NCI-H69 (cell line): ENCODE measurements at regions not wholly inside any gene's neighbourhood (a gene's known extent, or its start where the extent isn't known, plus 50 kb on each side); places are given as distances from the start of the nearest gene placed in this dataset.
A peak's percentile ranks its signal among the peaks of the same experiment; 100 is the strongest.

Experiments
- DNase-seq: peaks from one replicate; lab custom pipeline; 2025; lab: John Stamatoyannopoulos, UW

DNA sequence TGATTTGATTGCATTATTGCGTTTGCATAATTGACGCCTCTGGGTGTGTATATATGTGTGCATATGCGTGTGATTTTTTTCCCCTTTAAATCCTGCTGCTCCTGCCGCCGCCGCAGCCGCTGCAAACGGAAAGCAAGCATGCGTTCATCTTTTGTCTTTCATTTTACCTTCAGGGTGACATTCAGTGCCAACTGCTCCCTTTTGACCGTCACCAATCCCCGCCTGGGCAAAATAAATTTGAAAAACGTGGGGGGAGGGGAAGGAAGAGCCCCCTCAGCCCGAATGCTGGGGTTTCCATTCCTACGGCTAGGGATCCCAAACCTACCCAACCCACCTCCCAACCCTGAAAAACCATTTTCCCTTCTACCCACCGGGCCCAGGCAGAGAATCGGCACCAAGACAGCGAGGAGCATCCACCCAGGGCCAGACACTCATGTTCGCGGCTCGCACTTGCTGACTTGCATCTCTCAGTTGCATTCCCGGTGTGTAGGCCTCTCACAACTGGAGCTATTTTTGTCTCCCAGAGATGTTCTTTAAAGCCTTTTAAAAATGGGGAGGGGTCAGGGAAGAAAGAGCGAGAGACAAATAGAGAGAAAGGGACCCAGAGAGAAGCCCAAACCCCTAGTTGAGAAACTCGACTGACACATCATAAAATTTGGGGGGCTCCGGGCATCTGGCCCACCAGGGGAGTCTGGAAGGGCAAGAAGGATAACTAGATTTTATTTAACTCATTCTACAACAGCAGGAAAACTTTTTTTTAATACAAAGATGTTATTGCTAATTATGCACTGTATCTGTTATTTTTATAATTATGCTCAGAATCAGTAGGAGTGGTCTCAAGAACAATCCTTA is 367.1 kb upstream of the ESRRG start:
- DNase-seq: peak; percentile 82

GRCh38 chr1:217089361-217090014 is 366.3 kb upstream of the ESRRG start:
- peak; percentile 88 for DNase-seq

DNA sequence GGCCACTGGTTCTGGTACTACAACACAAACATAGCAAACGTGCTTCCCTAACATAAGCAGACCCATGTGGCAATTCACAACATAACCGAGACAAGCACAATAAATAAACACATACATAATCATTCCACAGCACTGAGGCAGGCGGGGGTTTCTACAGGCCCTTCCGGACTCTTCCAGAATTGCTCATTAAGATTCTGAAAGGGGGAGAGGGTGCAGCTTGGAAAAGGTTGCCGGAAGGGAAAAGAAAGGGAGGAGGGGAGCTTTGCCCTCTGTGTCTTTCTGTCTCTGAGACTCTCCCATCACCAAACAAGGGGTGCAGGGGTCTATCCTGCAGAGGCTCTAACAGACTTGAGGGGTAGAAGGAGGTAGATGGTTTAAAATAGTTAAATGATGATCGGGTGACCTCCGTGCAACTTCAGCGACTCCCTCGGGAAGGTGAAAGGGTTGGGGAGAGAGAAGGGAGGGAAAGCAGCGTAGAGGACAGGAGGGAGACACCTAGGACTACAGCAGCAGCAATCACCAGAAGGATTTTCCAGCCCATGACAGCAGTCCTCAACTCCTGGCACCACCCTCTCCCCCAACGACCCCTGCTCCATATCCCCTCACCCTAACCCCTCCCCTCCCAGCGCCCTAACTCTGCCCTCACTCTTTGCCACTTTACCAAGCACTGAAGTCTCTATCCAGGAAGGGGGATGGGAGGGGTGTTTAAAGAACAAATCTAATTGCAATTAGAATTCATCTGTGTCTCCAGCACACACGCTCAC is 365.5 kb upstream of the ESRRG start:
- peak; percentile 75 for DNase-seq

GRCh38 chr1:217088011-217088410 is 364.8 kb upstream of the ESRRG start:
- no peak for DNase-seq

DNA sequence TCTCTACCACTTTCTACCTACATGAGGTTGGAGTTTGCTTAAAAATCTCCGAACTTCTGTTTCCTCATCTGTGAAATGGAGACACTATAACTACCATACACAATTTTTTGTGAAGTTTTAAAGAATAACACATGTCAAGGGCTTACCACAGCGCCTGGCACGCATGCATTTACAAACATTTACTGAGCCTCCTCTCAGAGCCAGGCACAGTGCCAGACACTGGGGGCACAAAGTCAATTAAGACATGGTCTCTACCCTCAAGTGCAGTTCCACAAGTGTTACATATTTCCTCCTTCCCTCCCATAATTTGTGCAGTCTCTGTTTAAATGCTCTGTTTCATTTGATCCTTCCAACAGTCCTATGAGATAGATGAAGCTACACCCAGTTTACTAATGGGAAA is 356.4 kb upstream of the ESRRG start:
- peak; percentile 63 for DNase-seq

GRCh38 chr1:217078959-217079358 is 355.7 kb upstream of the ESRRG start:
- peak; percentile 43 for DNase-seq

DNA sequence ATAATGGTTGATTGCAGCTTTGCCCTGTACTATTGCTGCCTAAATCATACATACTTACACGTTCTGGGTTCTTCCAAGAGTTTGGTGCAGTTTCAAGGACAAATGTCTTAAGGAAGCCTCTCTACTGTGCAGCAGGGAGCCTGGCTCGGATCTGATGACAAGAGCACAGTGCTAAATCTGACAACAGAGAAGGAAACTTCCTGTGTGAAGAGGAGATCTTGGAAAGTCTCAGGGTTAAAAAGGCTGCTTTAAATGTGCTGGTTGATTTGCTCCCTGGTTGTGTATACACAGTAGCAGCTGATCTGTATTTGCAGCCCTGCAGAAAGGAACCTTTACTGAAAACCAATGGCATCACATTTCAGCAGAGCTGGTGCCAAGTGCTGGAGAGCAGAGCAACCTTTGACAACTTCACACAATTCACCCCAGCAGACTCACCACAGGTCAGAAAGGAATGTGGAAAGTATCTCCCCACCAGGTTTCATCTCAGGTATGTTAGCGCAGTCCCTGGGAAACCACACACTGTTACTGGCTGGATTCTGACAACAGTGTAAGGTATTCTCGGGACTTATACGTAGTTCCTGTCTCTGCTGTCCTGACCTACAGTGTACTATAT is 355.0 kb upstream of the ESRRG start:
- peak; percentile 83 for DNase-seq

- no peak for DNase-seq
These were observed 354.2 kb upstream of the ESRRG start for GRCh38 chr1:217077426-217077825.

- DNase-seq: peak; percentile 35
These were observed 353.7 kb upstream of the ESRRG start for GRCh38 chr1:217076902-217077301.

DNA sequence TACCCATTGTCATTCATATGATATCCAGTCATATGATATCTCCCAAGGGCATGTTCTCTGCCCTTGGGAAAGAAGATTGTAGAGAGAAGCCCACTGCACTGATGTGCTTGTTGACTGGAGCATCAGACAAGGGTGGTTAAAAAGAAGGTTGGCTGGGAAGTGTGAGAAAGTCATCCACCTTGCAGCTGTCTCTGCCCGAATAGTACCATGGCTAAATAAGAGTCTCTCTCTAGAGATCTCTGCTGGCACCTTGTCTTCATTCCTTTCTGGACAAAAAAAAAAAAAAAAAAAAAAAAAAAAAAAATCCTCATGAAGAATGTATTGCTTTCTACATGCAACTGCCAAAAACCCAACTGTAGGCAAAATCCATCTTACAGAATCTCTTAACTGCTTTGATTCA is 349.7 kb upstream of the ESRRG start:
- no peak for DNase-seq

DNA sequence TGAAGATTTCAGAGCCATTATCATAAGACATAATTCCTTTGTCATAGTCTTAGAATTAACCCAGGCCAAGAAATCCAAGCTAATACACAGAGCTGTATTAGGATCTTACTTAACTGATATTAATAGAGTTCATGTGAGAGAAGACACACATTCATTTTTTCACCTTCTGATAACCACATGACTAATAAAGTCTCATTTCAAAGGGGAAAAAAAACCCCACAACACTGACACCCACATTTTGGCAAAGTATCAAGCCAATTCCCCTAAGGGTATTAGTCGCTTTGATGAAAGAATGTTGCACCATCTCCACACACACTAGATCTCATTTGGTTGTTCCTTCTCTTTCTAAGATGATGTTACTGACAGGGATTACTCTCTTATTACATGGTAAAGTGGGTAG is 344.4 kb upstream of the ESRRG start:
- DNase-seq: no peak

DNA sequence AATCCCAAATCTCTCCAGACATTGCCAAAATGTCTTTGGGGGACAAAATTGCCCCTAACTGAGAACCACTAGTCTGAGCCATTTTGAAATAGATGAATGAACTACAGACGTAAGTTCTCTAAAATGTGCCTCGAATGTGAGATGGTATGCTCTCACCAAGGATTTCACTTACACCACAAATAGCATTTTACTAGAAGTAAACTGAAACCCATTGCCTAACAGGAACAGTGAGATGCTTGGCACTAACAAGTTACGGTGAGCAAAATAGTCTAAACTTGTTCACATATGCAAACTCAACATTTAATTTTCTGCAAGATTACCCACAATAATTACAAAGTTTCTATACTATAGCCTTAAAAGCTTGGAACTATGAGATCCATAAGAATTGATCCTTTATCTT is 343.6 kb upstream of the ESRRG start:
- no peak for DNase-seq

- DNase-seq: peak; percentile 60
These were observed 340.1 kb upstream of the ESRRG start for GRCh38 chr1:217063172-217063908.

DNA sequence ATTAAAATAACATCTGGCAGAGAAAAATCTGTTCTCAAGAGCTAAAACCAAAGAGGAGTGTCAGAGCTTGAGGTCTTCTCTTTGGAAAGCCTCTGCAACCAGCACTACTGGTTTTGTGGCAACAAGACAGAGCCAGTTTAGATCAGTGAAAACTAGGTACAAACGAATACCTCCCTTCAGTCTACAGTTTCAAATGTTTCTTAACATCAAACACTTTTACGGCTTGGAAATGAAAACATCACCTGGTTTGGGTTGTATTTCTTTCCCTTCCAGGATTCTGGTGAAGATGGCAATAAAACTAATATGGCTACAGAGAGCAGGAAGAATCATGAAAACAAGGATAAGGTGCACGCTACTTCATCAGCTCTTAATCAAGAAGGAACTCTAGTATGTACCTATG is 339.4 kb upstream of the ESRRG start:
- peak; percentile 23 for DNase-seq

DNA sequence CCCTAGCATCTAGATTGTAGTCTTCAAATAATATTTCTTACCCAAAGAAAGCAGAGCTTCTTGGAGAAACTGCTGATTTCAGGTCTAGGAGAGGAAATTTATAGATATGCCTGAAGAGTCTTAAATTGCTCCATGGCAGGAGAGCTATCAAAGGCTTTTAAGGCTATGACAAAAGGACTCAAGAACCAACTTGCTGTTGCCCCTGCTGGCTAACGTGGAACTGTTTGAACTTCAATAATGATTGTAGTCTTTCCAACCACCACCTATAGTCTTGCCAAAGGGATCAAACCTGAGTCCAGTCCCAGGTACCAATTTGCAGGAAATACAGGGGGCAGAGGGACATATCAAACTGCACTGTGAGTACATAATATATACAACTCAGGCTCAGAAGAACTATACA is 336.2 kb upstream of the ESRRG start:
- DNase-seq: peak; percentile 31

GRCh38 chr1:217053676-217054075 is 330.4 kb upstream of the ESRRG start:
- no peak for DNase-seq

GRCh38 chr1:217052626-217053025 is 329.4 kb upstream of the ESRRG start:
- DNase-seq: no peak

DNA sequence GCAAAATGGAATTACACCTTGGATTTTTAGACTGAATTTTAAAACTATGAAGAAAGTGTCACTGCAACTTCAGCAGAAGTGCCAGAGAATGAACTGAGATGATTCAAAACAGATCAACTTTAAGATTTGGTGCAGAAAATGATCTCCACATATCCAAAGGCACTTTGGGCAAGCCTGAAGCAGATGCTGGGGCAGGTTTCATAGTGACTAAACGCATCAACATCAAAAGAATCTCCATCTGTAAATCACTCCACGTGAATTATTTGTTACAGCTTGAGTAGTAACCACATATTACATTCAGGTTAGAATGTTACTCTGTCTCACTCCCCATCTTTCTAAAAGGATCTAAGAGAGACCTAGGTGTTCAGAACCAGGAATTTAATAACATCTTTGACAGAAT is 329.0 kb upstream of the ESRRG start:
- no peak for DNase-seq

DNA sequence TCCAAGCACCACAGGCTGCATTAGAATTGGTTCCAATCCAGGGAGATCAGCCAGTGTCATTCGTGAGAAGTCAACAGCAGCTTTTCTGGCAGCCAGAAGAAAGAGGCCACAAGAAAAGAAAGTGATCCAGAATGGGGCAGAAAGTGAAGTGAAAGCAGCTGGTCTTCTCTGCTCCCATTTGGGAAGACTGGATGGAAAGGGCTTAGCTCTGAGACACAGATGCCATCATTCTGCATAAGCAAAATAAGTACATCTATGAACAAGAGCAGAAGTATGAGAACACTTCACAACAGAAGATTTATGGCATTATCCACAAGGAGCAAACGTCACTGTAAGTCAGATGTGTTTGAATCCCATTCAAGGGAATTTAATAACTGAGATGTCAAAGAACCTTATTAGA is 326.5 kb upstream of the ESRRG start:
- DNase-seq: no peak

DNA sequence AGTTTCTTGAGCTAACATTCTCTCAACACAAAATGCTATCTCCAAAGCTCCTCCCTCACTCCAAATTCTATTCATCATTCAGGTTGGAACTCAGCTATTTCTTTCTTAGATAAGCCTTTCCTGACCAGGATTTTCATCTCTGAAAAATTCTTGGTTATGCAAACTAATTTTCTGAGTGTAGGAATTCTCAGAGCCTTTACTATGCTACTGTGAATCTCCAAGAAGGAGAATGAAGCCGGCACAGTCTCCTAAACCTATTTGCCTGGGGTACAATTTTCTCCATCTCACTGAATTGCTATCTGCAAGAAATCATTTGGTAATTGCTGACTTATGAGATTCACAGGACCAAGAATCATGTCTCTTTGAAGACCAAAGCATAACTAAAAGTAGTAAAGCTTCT is 325.9 kb upstream of the ESRRG start:
- no peak for DNase-seq

GRCh38 chr1:217048104-217048707 is 325.0 kb upstream of the ESRRG start:
- peak; percentile 48 for DNase-seq
